ENCODE measurements at regions not wholly inside any gene's neighbourhood (a gene's known extent, or its start where the extent isn't known, plus 50 kb on each side); places are given as distances from the start of the nearest gene placed in this dataset.

GRCh38 chr2:146954544-146954943, 890.3 kb upstream of the ACVR2A start:
- no peak for TF ChIP-seq CTCF (IDR thresholded peaks at IDR 0.05)
- no peak overlapping the region for H3K27ac ChIP-seq

GRCh38 chr2:146952696-146953095, 892.1 kb upstream of the ACVR2A start:
- Histone ChIP-seq H3K4me2 (ENCODE audit: low read length) (no peak overlapping the region), H3K9ac (no peak overlapping the region), H3K79me2 (no peaks in the 10 kb centered on the region), H3K4me3 (ENCODE audit: low read depth, low read length) (no peak overlapping the region), H3K27ac (no peak overlapping the region), H3K4me1 (no peaks in the 10 kb centered on the region), H2AFZ (no peak overlapping the region), H3K9me3 (ENCODE audit: control insufficient read depth, low read length) (no peaks in the 10 kb centered on the region), H3K27me3 (ENCODE audit: control insufficient read depth, insufficient read depth, low read length) (no peaks in the 10 kb centered on the region), H3K36me3 (ENCODE audit: control insufficient read depth, insufficient read depth, low read length) (no peaks in the 10 kb centered on the region)
- no peak for TF ChIP-seq CTCF (IDR thresholded peaks at IDR 0.05)

More at GRCh38 chr2:146954544-146954943, 890.3 kb upstream of the ACVR2A start:
- Histone ChIP-seq H3K79me2 (no peaks in the 10 kb centered on the region), H3K27me3 (ENCODE audit: control insufficient read depth, insufficient read depth, low read length) (no peaks in the 10 kb centered on the region), H3K4me1 (no peaks in the 10 kb centered on the region), H3K36me3 (ENCODE audit: control insufficient read depth, insufficient read depth, low read length) (no peaks in the 10 kb centered on the region), H2AFZ (no peak overlapping the region), H3K4me2 (ENCODE audit: low read length) (no peak overlapping the region), H3K9me3 (ENCODE audit: control insufficient read depth, low read length) (no peaks in the 10 kb centered on the region), H3K4me3 (ENCODE audit: low read depth, low read length) (no peak overlapping the region), H3K9ac (no peak overlapping the region)

GRCh38 chr2:146950911-146951310, 893.9 kb upstream of the ACVR2A start:
- Histone ChIP-seq H3K27me3 (ENCODE audit: control insufficient read depth, insufficient read depth, low read length) (no peaks in the 10 kb centered on the region), H3K36me3 (ENCODE audit: control insufficient read depth, insufficient read depth, low read length) (no peaks in the 10 kb centered on the region), H3K4me2 (ENCODE audit: low read length) (no peak overlapping the region), H3K79me2 (no peaks in the 10 kb centered on the region), H3K4me3 (ENCODE audit: low read depth, low read length) (no peak overlapping the region), H2AFZ (no peak overlapping the region), H3K9me3 (ENCODE audit: control insufficient read depth, low read length) (no peaks in the 10 kb centered on the region), H3K27ac (no peak overlapping the region), H3K9ac (no peak overlapping the region), H3K4me1 (no peaks in the 10 kb centered on the region)
- no peak for TF ChIP-seq CTCF (IDR thresholded peaks at IDR 0.05)

GRCh38 chr2:146950361-146950760, 894.5 kb upstream of the ACVR2A start:
- Histone ChIP-seq H3K9me3 (ENCODE audit: control insufficient read depth, low read length) (no peaks in the 10 kb centered on the region), H3K4me3 (ENCODE audit: low read depth, low read length) (no peak overlapping the region), H3K36me3 (ENCODE audit: control insufficient read depth, insufficient read depth, low read length) (no peaks in the 10 kb centered on the region), H3K79me2 (no peaks in the 10 kb centered on the region), H3K4me1 (no peaks in the 10 kb centered on the region), H3K27me3 (ENCODE audit: control insufficient read depth, insufficient read depth, low read length) (no peaks in the 10 kb centered on the region), H2AFZ (no peak overlapping the region), H3K4me2 (ENCODE audit: low read length) (no peak overlapping the region), H3K27ac (no peak overlapping the region), H3K9ac (no peak overlapping the region)
- no peak for TF ChIP-seq CTCF (IDR thresholded peaks at IDR 0.05)

GRCh38 chr2:146949400-146949799, 895.4 kb upstream of the ACVR2A start:
- no peaks in the 10 kb centered on the region for H3K36me3 ChIP-seq (ENCODE audit: control insufficient read depth, insufficient read depth, low read length)
- no peak overlapping the region for H3K9ac ChIP-seq
- no peaks in the 10 kb centered on the region for H3K79me2 ChIP-seq
- no peaks in the 10 kb centered on the region for H3K4me1 ChIP-seq
- H3K9me3 ChIP-seq (ENCODE audit: control insufficient read depth, low read length): no peaks in the 10 kb centered on the region
- no peak overlapping the region for H3K27ac ChIP-seq
- H3K4me3 ChIP-seq (ENCODE audit: low read depth, low read length): no peak overlapping the region
- no peak overlapping the region for H2AFZ ChIP-seq
- TF ChIP-seq CTCF (IDR thresholded peaks at IDR 0.05): no peak
- H3K4me2 ChIP-seq (ENCODE audit: low read length): no peak overlapping the region
- H3K27me3 ChIP-seq (ENCODE audit: control insufficient read depth, insufficient read depth, low read length): no peaks in the 10 kb centered on the region

Measured in parathyroid adenoma (tissue), 2 donors.